Sigmoid colon (tissue), 4 donors: ENCODE measurements at regions not wholly inside any gene's neighbourhood (a gene's known extent, or its start where the extent isn't known, plus 50 kb on each side); places are given as distances from the start of the nearest gene placed in this dataset.

Source experiments
- EP300 ChIP-seq, 4 donors: sonication (generic); formaldehyde crosslinking; IDR thresholded peaks; one replicate each; pipeline ENCODE4 v1.6.1; 2017; ENCODE audit warnings: antibody characterized with exemption in 4 of 4
- POLR2A ChIP-seq, 2 donors: fragments of 450-650 bp; IDR thresholded peaks; one replicate each; pipeline ENCODE4 v1.6.1; 2016; ENCODE audit warnings: antibody characterized with exemption in 2 of 2, mild to moderate bottlenecking in 2 of 2, moderate library complexity in 2 of 2
- POLR2AphosphoS5 ChIP-seq, 4 donors: sonication (generic); formaldehyde crosslinking; IDR thresholded peaks; one replicate each; pipeline ENCODE4 v1.6.1; 2017; ENCODE audit warnings: antibody characterized with exemption in 4 of 4
- TF ChIP-seq, protein P1 (sequence below), 4 experiments: fragments of 450-650 bp in 3 of 4; fragments of 200-600 bp in 1 of 4; IDR thresholded peaks; one replicate each; pipeline ENCODE4 v1.5.1; 2016 to 2019; ENCODE audit warnings: antibody characterized with exemption in 4 of 4, mild to moderate bottlenecking in 3 of 4, moderate library complexity in 2 of 4

DNA sequence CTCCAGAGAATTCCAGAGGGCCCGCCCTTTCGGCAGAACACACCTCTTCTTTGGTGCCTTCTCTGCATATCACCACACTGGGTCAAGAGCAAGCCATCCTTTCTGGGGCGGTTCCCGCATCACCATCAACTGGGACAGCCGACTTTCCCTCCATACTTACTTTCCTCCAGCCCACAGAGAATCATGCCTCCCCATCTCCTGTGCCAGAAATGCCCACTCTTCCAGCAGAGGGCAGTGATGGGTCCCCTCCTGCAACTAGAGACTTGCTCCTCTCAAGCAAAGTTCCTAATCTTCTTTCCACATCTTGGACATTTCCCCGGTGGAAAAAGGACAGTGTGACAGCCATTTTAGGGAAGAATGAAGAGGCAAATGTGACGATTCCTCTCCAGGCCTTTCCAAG, 157.7 kb downstream of the C11orf91 start:
- TF ChIP-seq, protein P1, sequence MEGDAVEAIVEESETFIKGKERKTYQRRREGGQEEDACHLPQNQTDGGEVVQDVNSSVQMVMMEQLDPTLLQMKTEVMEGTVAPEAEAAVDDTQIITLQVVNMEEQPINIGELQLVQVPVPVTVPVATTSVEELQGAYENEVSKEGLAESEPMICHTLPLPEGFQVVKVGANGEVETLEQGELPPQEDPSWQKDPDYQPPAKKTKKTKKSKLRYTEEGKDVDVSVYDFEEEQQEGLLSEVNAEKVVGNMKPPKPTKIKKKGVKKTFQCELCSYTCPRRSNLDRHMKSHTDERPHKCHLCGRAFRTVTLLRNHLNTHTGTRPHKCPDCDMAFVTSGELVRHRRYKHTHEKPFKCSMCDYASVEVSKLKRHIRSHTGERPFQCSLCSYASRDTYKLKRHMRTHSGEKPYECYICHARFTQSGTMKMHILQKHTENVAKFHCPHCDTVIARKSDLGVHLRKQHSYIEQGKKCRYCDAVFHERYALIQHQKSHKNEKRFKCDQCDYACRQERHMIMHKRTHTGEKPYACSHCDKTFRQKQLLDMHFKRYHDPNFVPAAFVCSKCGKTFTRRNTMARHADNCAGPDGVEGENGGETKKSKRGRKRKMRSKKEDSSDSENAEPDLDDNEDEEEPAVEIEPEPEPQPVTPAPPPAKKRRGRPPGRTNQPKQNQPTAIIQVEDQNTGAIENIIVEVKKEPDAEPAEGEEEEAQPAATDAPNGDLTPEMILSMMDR (IDR thresholded peaks at IDR 0.05), result peak in 2 of 4 experiments; percentile 21 to 47
- no peak for TF ChIP-seq POLR2AphosphoS5 (IDR thresholded peaks at IDR 0.05)
- no peak for TF ChIP-seq POLR2A (IDR thresholded peaks at IDR 0.05)
- TF ChIP-seq EP300 (IDR thresholded peaks at IDR 0.05), result no peak
